ENCODE measurements at regions not wholly inside any gene's neighbourhood (a gene's known extent, or its start where the extent isn't known, plus 50 kb on each side); places are given as distances from the start of the nearest gene placed in this dataset.

- TF ChIP-seq ZFX (IDR thresholded peaks at IDR 0.05) (no peak), CTCF (conservative IDR thresholded peaks at IDR 0.05) (no peak)
- H3K27ac ChIP-seq, result no peak overlapping the region
Measured at GRCh38 chr6:119610754-119611153, 261.2 kb upstream of the MAN1A1 start.

GRCh38 chr6:119610265-119610664 is 260.7 kb upstream of the MAN1A1 start:
- TF ChIP-seq CTCF (conservative IDR thresholded peaks at IDR 0.05), result no peak
- no peak for TF ChIP-seq ZFX (IDR thresholded peaks at IDR 0.05)
- H3K27ac ChIP-seq, result no peak overlapping the region

GRCh38 chr6:119609865-119610264 is 260.3 kb upstream of the MAN1A1 start:
- no peak overlapping the region for H3K27ac ChIP-seq
- TF ChIP-seq ZFX (IDR thresholded peaks at IDR 0.05) (no peak), CTCF (conservative IDR thresholded peaks at IDR 0.05) (no peak)

- TF ChIP-seq CTCF (conservative IDR thresholded peaks at IDR 0.05) (no peak), ZFX (IDR thresholded peaks at IDR 0.05) (no peak)
- H3K27ac ChIP-seq, result no peak overlapping the region
Measured at GRCh38 chr6:119608994-119609393, 259.4 kb upstream of the MAN1A1 start.

- no peak for TF ChIP-seq ZFX (IDR thresholded peaks at IDR 0.05)
- TF ChIP-seq CTCF (conservative IDR thresholded peaks at IDR 0.05), result no peak
Measured at GRCh38 chr6:119604124-119604523, 254.6 kb upstream of the MAN1A1 start.

GRCh38 chr6:119603501-119603900 is 253.9 kb upstream of the MAN1A1 start:
- no peak overlapping the region for H3K27ac ChIP-seq
- no peak for TF ChIP-seq CTCF (conservative IDR thresholded peaks at IDR 0.05)
- no peak for TF ChIP-seq ZFX (IDR thresholded peaks at IDR 0.05)

More at GRCh38 chr6:119604124-119604523, 254.6 kb upstream of the MAN1A1 start:
- no peak overlapping the region for H3K27ac ChIP-seq

- H3K27ac ChIP-seq, result no peak overlapping the region
- TF ChIP-seq CTCF (conservative IDR thresholded peaks at IDR 0.05), result no peak
- TF ChIP-seq ZFX (IDR thresholded peaks at IDR 0.05), result no peak
Measured at GRCh38 chr6:119602215-119603178, 252.9 kb upstream of the MAN1A1 start.

Data from C4-2B (cell line).